ENCODE measurements at regions not wholly inside any gene's neighbourhood (a gene's known extent, or its start where the extent isn't known, plus 50 kb on each side); places are given as distances from the start of the nearest gene placed in this dataset.

GRCh38 chr2:34738691-34739090, 1139.6 kb upstream of the FAM98A start:
- H3K4me3 ChIP-seq (ENCODE audit: low read depth, low read length) = no peak overlapping the region
- no peak for TF ChIP-seq CTCF (conservative IDR thresholded peaks at IDR 0.05; ENCODE audit: low read depth, low read length)
- DNase-seq (ENCODE audit: low read depth) = no peak

- no peak for DNase-seq (ENCODE audit: low read depth)
- TF ChIP-seq CTCF (conservative IDR thresholded peaks at IDR 0.05; ENCODE audit: low read depth, low read length) = no peak
These were observed 1138.0 kb upstream of the FAM98A start for GRCh38 chr2:34737146-34737545.

GRCh38 chr2:34736482-34736881, 1137.4 kb upstream of the FAM98A start:
- H3K4me3 ChIP-seq (ENCODE audit: low read depth, low read length) = no peak overlapping the region
- no peak for TF ChIP-seq CTCF (conservative IDR thresholded peaks at IDR 0.05; ENCODE audit: low read depth, low read length)
- no peak for DNase-seq (ENCODE audit: low read depth)

More at GRCh38 chr2:34737146-34737545, 1138.0 kb upstream of the FAM98A start:
- H3K4me3 ChIP-seq (ENCODE audit: low read depth, low read length) = no peak overlapping the region

GRCh38 chr2:34734662-34735061, 1135.6 kb upstream of the FAM98A start:
- no peak overlapping the region for H3K4me3 ChIP-seq (ENCODE audit: low read depth, low read length)
- no peak for DNase-seq (ENCODE audit: low read depth)
- TF ChIP-seq CTCF (conservative IDR thresholded peaks at IDR 0.05; ENCODE audit: low read depth, low read length) = no peak

GRCh38 chr2:34734042-34734441, 1134.9 kb upstream of the FAM98A start:
- H3K4me3 ChIP-seq (ENCODE audit: low read depth, low read length) = no peak overlapping the region
- TF ChIP-seq CTCF (conservative IDR thresholded peaks at IDR 0.05; ENCODE audit: low read depth, low read length) = no peak
- no peak for DNase-seq (ENCODE audit: low read depth)

- no peak for TF ChIP-seq CTCF (conservative IDR thresholded peaks at IDR 0.05; ENCODE audit: low read depth, low read length)
- no peak overlapping the region for H3K4me3 ChIP-seq (ENCODE audit: low read depth, low read length)
- no peak for DNase-seq (ENCODE audit: low read depth)
These were observed 1132.2 kb upstream of the FAM98A start for GRCh38 chr2:34731292-34731691.

- TF ChIP-seq CTCF (conservative IDR thresholded peaks at IDR 0.05; ENCODE audit: low read depth, low read length) = no peak
- no peak for DNase-seq (ENCODE audit: low read depth)
These were observed 1130.7 kb upstream of the FAM98A start for GRCh38 chr2:34729845-34730244.

More at GRCh38 chr2:34729845-34730244, 1130.7 kb upstream of the FAM98A start:
- H3K4me3 ChIP-seq (ENCODE audit: low read depth, low read length) = no peak overlapping the region
